GM12878 (cell line): ENCODE measurements at regions not wholly inside any gene's neighbourhood (a gene's known extent, or its start where the extent isn't known, plus 50 kb on each side); places are given as distances from the start of the nearest gene placed in this dataset.

Experiments used
- ATAC-seq: fragments of 200-7000 bp; cut with Tn5 transposase; 3 replicates; pipeline ENCODE4 v1.9.1; 2020; ENCODE audit warnings: mild to moderate bottlenecking, moderate library complexity
- BruUV-seq: library from RNA; stranded (reverse); fragments of 400-500 nt; replicated peaks from 2 replicates; lab custom pipeline; 2021; lab: Mats Ljungman, UMichigan
- CTCF ChIA-PET: fragments of 300-600 bp; sonication (Branson Sonifier 250); formaldehyde crosslinking; extraction: SDS; loops from one replicate; lab custom pipeline; 2021; ENCODE audit warnings: inconsistent platforms; lab: Yijun Ruan, JAX
- POLR2A ChIA-PET: fragments of 350-600 bp; formaldehyde crosslinking; extraction: SDS; loops from one replicate; lab custom pipeline; 2021; ENCODE audit warnings: inconsistent platforms; lab: Charles Lee
- RAD21 ChIA-PET: fragments of 300-600 bp; sonication (Branson Sonifier 250); formaldehyde crosslinking; loops from one replicate; lab custom pipeline; 2023; ENCODE audit warnings: antibody characterized with exemption; ENCODE audit not compliant: unreplicated experiment; lab: Charles Lee
- SMC1A ChIA-PET: fragments of 300-600 bp; sonication (Branson Sonifier 250); formaldehyde crosslinking; loops from one replicate; lab custom pipeline; 2023; ENCODE audit not compliant: unreplicated experiment, uncharacterized antibody; lab: Charles Lee
- DNase-seq: peaks from one replicate; pipeline ENCODE4 v3.0.0-alpha.2; 2011; ENCODE audit warnings: low read depth, low spot score
- FAIRE-seq: peaks from 3 replicates; lab custom pipeline; 2011; peaks lifted over from hg19 to GRCh38; lab: Jason Lieb, UNC
- H2AFZ ChIP-seq: 2 replicates; pipeline ENCODE4 v1.6.0; 2011; ENCODE audit warnings: low read depth, low read length, control low read depth; ENCODE audit not compliant: control insufficient read depth
- H3K27ac ChIP-seq: 2 replicates; pipeline ENCODE4 v1.5.1; 2011; ENCODE audit warnings: control low read depth; ENCODE audit not compliant: control insufficient read depth, insufficient read depth
- H3K27me3 ChIP-seq, 2 experiments: replicated peaks in 1 of 2; 2 replicates each; pipeline versions ENCODE4 v1.6.0 to v1.6.1; 2011; ENCODE audit warnings: low read length in 1 of 2; ENCODE audit not compliant: control insufficient read depth in 2 of 2, insufficient read depth in 2 of 2
- H3K36me3 ChIP-seq, 2 experiments: 2 replicates each; pipeline ENCODE4 v1.5.1; 2011; ENCODE audit warnings: low read length in 1 of 2; ENCODE audit not compliant: control insufficient read depth in 2 of 2, insufficient read depth in 2 of 2
- H3K4me1 ChIP-seq: 2 replicates; pipeline ENCODE4 v1.6.1; 2011; ENCODE audit warnings: mild to moderate bottlenecking, low read length, moderate library complexity, mixed read lengths; ENCODE audit not compliant: control insufficient read depth, insufficient read depth
- H3K4me2 ChIP-seq: 2 replicates; pipeline ENCODE4 v1.6.0; 2011; ENCODE audit warnings: control low read depth; ENCODE audit not compliant: control insufficient read depth, insufficient read depth
- H3K4me3 ChIP-seq: fragments of 200-600 bp; sonication (generic); 2 replicates; pipeline ENCODE4 v1.5.1; 2016
- H3K79me2 ChIP-seq: 2 replicates; pipeline ENCODE4 v1.6.0; 2011; ENCODE audit warnings: low read length; ENCODE audit not compliant: control insufficient read depth, insufficient read depth
- H3K9ac ChIP-seq: 2 replicates; pipeline ENCODE4 v1.8.0; 2011; ENCODE audit warnings: low read length, control low read depth, mixed read lengths; ENCODE audit not compliant: control insufficient read depth, insufficient read depth
- H3K9me3 ChIP-seq: replicated peaks from 3 replicates; pipeline ENCODE4 v1.5.1; 2011; ENCODE audit warnings: mild to moderate bottlenecking, low read length; ENCODE audit not compliant: control insufficient read depth, insufficient read depth
- H4K20me1 ChIP-seq: 2 replicates; pipeline ENCODE4 v1.6.0; 2011; ENCODE audit not compliant: control insufficient read depth, insufficient read depth
- CBX3 ChIP-seq: fragments of 200-600 bp; sonication (generic); IDR thresholded peaks from 2 replicates; pipeline ENCODE4 v1.6.1; 2016; ENCODE audit warnings: low read depth, borderline replicate concordance
- CEBPB ChIP-seq, 2 experiments: fragments of 150-350 bp in 1 of 2; IDR thresholded peaks; 2 replicates each; pipeline ENCODE4 v1.6.1; 2012 to 2014; ENCODE audit warnings: low read depth in 2 of 2, low read length in 2 of 2, borderline replicate concordance in 1 of 2, inconsistent platforms in 1 of 2
- DPF2 ChIP-seq: fragments of 450-650 bp; IDR thresholded peaks from 2 replicates; pipeline ENCODE4 v1.6.1; 2017; ENCODE audit warnings: mild to moderate bottlenecking
- EP300 ChIP-seq, 2 experiments: fragments of 150-350 bp in 1 of 2; IDR thresholded peaks; 2 replicates each; pipeline ENCODE4 v1.6.1; 2011 to 2012; ENCODE audit warnings: low read depth in 2 of 2, low read length in 2 of 2, borderline replicate concordance in 1 of 2, improper control_type of control experiment in 1 of 2, inconsistent platforms in 1 of 2; ENCODE audit not compliant: control insufficient read depth in 1 of 2
- FOXK2 ChIP-seq: fragments of 450-650 bp; IDR thresholded peaks from 2 replicates; pipeline ENCODE4 v1.6.1; 2017; ENCODE audit warnings: mild to moderate bottlenecking, moderate library complexity
- HCFC1 ChIP-seq: fragments of 150-350 bp; IDR thresholded peaks from 2 replicates; pipeline ENCODE4 v1.6.1; 2014; ENCODE audit warnings: low read length
- HDAC6 ChIP-seq: fragments of 200-600 bp; sonication (generic); IDR thresholded peaks from one replicate; pipeline ENCODE4 v1.8.0; 2017; ENCODE audit warnings: antibody characterized with exemption; ENCODE audit not compliant: unreplicated experiment
- MEF2B ChIP-seq: fragments of 450-650 bp; IDR thresholded peaks from 2 replicates; pipeline ENCODE4 v1.6.1; 2018; ENCODE audit warnings: mild to moderate bottlenecking, moderate library complexity; ENCODE audit not compliant: partially characterized antibody, poor library complexity, severe bottlenecking
- PAX8 ChIP-seq: fragments of 450-650 bp; IDR thresholded peaks from 2 replicates; pipeline ENCODE4 v1.6.1; 2017; ENCODE audit warnings: mild to moderate bottlenecking, moderate library complexity
- SIX5 ChIP-seq: IDR thresholded peaks from 2 replicates; pipeline ENCODE4 v1.6.1; 2011; ENCODE audit warnings: mild to moderate bottlenecking, low read depth, low read length, moderate library complexity; ENCODE audit not compliant: severe bottlenecking
- SMAD1 ChIP-seq: fragments of 450-650 bp; IDR thresholded peaks from 2 replicates; pipeline ENCODE4 v1.6.1; 2018; ENCODE audit warnings: mild to moderate bottlenecking, low read depth; ENCODE audit not compliant: partially characterized antibody
- YY1 ChIP-seq: IDR thresholded peaks from 2 replicates; pipeline ENCODE4 v1.6.1; 2011; ENCODE audit warnings: low read depth, mild to moderate bottlenecking, low read length
- ZBED1 ChIP-seq: IDR thresholded peaks from 2 replicates; pipeline ENCODE4 v1.6.1; 2016; ENCODE audit warnings: borderline replicate concordance
- WGBS: methylation state at CpG from one replicate; pipeline ENCODE4 v1.1.6; 2016; ENCODE audit warnings: low lambda C conversion rate; ENCODE audit not compliant: insufficient replicate concordance, insufficient coverage; ENCODE audit errors: missing lambda C conversion rate; 5-methylcytosine and 5-hydroxymethylcytosine counted together
- in situ Hi-C: fragments of 300-500 bp; cut with MboI; formaldehyde crosslinking; loops from 9 replicates; pipeline ENCODE4 v1.14.3; 2018; ENCODE audit warnings: mixed read lengths
- intact Hi-C: fragments of 100-400 bp; cut with micrococcal nuclease; formaldehyde crosslinking; loops from one replicate; pipeline ENCODE4 v1.14.2; 2022; ENCODE audit not compliant: unreplicated experiment
- TF ChIP-seq, protein P1 (sequence below): fragments of 450-650 bp; IDR thresholded peaks from 2 replicates; pipeline ENCODE4 v1.6.1; 2017; ENCODE audit warnings: borderline replicate concordance
- TF ChIP-seq, protein P2 (sequence below): IDR thresholded peaks from 2 replicates; pipeline ENCODE4 v1.6.1; 2011; ENCODE audit warnings: borderline replicate concordance, low read depth, mild to moderate bottlenecking, moderate library complexity, low read length; ENCODE audit not compliant: insufficient read depth, poor library complexity, severe bottlenecking

DNA sequence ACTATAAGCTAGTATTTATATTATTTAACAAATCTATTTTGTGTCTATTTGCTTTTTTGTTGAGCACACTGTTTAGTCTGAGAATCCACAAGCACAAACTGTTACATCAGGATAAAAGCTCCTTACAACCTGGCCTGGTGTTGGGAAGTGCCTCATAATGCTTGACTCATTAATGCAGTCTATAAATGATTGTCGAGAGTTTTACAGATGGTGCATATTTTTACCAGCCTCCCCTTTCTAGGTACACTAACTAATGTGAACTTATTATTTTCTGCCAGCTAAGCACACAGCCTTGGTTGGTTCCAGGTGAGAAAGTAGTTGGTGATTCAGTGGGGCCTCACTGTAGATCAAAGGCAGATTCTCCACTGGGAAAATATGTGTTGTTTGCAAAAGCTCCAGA, 151.0 kb upstream of the ADAMTS16 start:
- Histone ChIP-seq H3K27me3 (no peaks in the 10 kb centered on the region), H3K4me3 (no peak overlapping the region), H3K4me1 (no peaks in the 10 kb centered on the region), H3K27ac (no peak overlapping the region)
- ChIA-PET CTCF (no interaction called here), SMC1A (interaction anchor here (1.1 kb wide), 1 partner anchor 33 kb away, joined by 3 read pairs; no protein-coding TSS in a partner anchor), RAD21 (no interaction called here)
- intact Hi-C loops, result no loop called here
- in situ Hi-C loops, result no loop called here
- WGBS, result 0% methylated on average over 1 of the region's 1 CpG
- TF ChIP-seq ZBED1 (no peak), HDAC6 (no peak), PAX8 (no peak), CEBPB (IDR thresholded peaks at IDR 0.05; ENCODE audit: borderline replicate concordance in 1 of 2, low read depth in 2 of 2, low read length in 2 of 2) (no peak), HCFC1 (no peak), MEF2B (no peak), CBX3 (no peak), EP300 (IDR thresholded peaks at IDR 0.05; ENCODE audit: borderline replicate concordance in 1 of 2, control insufficient read depth in 1 of 2, low read depth in 2 of 2, low read length in 2 of 2) (no peak), FOXK2 (no peak), DPF2 (no peak), SMAD1 (no peak), SIX5 (no peak), YY1 (no peak)
- TF ChIP-seq, protein P1, sequence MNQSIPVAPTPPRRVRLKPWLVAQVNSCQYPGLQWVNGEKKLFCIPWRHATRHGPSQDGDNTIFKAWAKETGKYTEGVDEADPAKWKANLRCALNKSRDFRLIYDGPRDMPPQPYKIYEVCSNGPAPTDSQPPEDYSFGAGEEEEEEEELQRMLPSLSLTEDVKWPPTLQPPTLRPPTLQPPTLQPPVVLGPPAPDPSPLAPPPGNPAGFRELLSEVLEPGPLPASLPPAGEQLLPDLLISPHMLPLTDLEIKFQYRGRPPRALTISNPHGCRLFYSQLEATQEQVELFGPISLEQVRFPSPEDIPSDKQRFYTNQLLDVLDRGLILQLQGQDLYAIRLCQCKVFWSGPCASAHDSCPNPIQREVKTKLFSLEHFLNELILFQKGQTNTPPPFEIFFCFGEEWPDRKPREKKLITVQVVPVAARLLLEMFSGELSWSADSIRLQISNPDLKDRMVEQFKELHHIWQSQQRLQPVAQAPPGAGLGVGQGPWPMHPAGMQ, result no peak
- TF ChIP-seq, protein P2, sequence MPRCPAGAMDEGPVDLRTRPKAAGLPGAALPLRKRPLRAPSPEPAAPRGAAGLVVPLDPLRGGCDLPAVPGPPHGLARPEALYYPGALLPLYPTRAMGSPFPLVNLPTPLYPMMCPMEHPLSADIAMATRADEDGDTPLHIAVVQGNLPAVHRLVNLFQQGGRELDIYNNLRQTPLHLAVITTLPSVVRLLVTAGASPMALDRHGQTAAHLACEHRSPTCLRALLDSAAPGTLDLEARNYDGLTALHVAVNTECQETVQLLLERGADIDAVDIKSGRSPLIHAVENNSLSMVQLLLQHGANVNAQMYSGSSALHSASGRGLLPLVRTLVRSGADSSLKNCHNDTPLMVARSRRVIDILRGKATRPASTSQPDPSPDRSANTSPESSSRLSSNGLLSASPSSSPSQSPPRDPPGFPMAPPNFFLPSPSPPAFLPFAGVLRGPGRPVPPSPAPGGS, result no peak
- TF ChIP-seq, all 136 proteins: peak for 0
- DNase-seq, result no peak
- Histone ChIP-seq H3K9ac (no peak overlapping the region), H3K79me2 (no peaks in the 10 kb centered on the region), H4K20me1 (no peaks in the 10 kb centered on the region), H3K9me3 (no peaks in the 10 kb centered on the region; the same call in 2 of the 3 replicates), H2AFZ (no peak overlapping the region), H3K4me2 (no peak overlapping the region), H3K36me3 (no peaks in the 10 kb centered on the region)
- FAIRE-seq, result no peak
- ATAC-seq, result no peak
- no TSS peak for BruUV-seq
- POLR2A ChIA-PET, result no interaction called here
